Stomach (tissue), 4 donors: ENCODE measurements at regions not wholly inside any gene's neighbourhood (a gene's known extent, or its start where the extent isn't known, plus 50 kb on each side); places are given as distances from the start of the nearest gene placed in this dataset.

Experiments used
- CTCF ChIP-seq, 7 experiments: fragments of 450-650 bp in 4 of 7; fragments of 200-600 bp in 3 of 7; sonication (generic) in 3 of 7; IDR thresholded peaks; one replicate each; pipeline ENCODE4 v1.5.1; 2016 to 2019; ENCODE audit warnings: antibody characterized with exemption in 7 of 7, control low read depth in 2 of 7, mild to moderate bottlenecking in 1 of 7
- EP300 ChIP-seq: sonication (generic); formaldehyde crosslinking; IDR thresholded peaks from one replicate; pipeline ENCODE4 v1.6.1; 2017; ENCODE audit warnings: antibody characterized with exemption
- POLR2A ChIP-seq, 4 donors: fragments of 450-650 bp; IDR thresholded peaks; one replicate each; pipeline ENCODE4 v1.6.1; 2016; ENCODE audit warnings: antibody characterized with exemption in 4 of 4, control low read depth in 2 of 4, mild to moderate bottlenecking in 1 of 4, moderate library complexity in 1 of 4
- POLR2AphosphoS5 ChIP-seq, 3 donors: sonication (generic); formaldehyde crosslinking; IDR thresholded peaks; one replicate each; pipeline ENCODE4 v1.6.1; 2016; ENCODE audit warnings: antibody characterized with exemption in 3 of 3

GRCh38 chr6:141208101-141208500 lies 924.6 kb upstream of the GJE1 start:
- TF ChIP-seq CTCF (IDR thresholded peaks at IDR 0.05) = no peak
- no peak for TF ChIP-seq EP300
- TF ChIP-seq POLR2A (IDR thresholded peaks at IDR 0.05) = no peak
- TF ChIP-seq POLR2AphosphoS5 (IDR thresholded peaks at IDR 0.05) = no peak
